Peyer's patch (tissue), 4 donors: ENCODE measurements at regions not wholly inside any gene's neighbourhood (a gene's known extent, or its start where the extent isn't known, plus 50 kb on each side); places are given as distances from the start of the nearest gene placed in this dataset.

Source experiments
- CTCF ChIP-seq, 6 experiments: fragments of 450-650 bp in 4 of 6; fragments of 200-600 bp in 2 of 6; sonication (generic) in 1 of 6; IDR thresholded peaks; one replicate each; pipeline ENCODE4 v1.5.1; 2017 to 2019; ENCODE audit warnings: antibody characterized with exemption in 6 of 6, mild to moderate bottlenecking in 3 of 6, moderate library complexity in 1 of 6
- POLR2A ChIP-seq, 2 donors: fragments of 450-650 bp; IDR thresholded peaks; one replicate each; pipeline ENCODE4 v1.5.1; 2017; ENCODE audit warnings: antibody characterized with exemption in 2 of 2, mild to moderate bottlenecking in 2 of 2, moderate library complexity in 2 of 2

GRCh38 chr1:112111734-112112133 lies 122.3 kb upstream of the KCND3 start:
- TF ChIP-seq CTCF (IDR thresholded peaks at IDR 0.05) (no peak), POLR2A (IDR thresholded peaks at IDR 0.05) (no peak)
